Nephron progenitor cell (in vitro differentiated cells): ENCODE measurements at regions not wholly inside any gene's neighbourhood (a gene's known extent, or its start where the extent isn't known, plus 50 kb on each side); places are given as distances from the start of the nearest gene placed in this dataset.

Experiments used
- DNase-seq: peaks from one replicate; pipeline ENCODE4 v3.0.0; 2021
- H3K27ac Mint-ChIP-seq: 2 replicates; pipeline ENCODE4 v1.8.0; 2021; ENCODE audit warnings: mild to moderate bottlenecking, moderate library complexity, mixed read lengths
- H3K27me3 Mint-ChIP-seq: 2 replicates; pipeline ENCODE4 v1.8.0; 2021; ENCODE audit warnings: mild to moderate bottlenecking, low read depth, mixed read lengths; ENCODE audit not compliant: poor library complexity
- H3K36me3 Mint-ChIP-seq: 2 replicates; pipeline ENCODE4 v1.8.0; 2021; ENCODE audit warnings: low read depth, mixed read lengths
- H3K4me1 Mint-ChIP-seq: 2 replicates; pipeline ENCODE4 v1.8.0; 2021; ENCODE audit warnings: mixed read lengths
- H3K4me3 Mint-ChIP-seq: 2 replicates; pipeline ENCODE4 v1.8.0; 2021; ENCODE audit warnings: mild to moderate bottlenecking, moderate library complexity, mixed read lengths
- H3K9me3 Mint-ChIP-seq: 2 replicates; pipeline ENCODE4 v1.8.0; 2021; ENCODE audit warnings: mild to moderate bottlenecking, moderate library complexity, mixed read lengths
- CTCF ChIP-seq: fragments of 200-600 bp; sonication (generic); IDR thresholded peaks from 2 replicates; pipeline ENCODE4 v1.5.0; 2021; ENCODE audit warnings: antibody characterized with exemption

DNA sequence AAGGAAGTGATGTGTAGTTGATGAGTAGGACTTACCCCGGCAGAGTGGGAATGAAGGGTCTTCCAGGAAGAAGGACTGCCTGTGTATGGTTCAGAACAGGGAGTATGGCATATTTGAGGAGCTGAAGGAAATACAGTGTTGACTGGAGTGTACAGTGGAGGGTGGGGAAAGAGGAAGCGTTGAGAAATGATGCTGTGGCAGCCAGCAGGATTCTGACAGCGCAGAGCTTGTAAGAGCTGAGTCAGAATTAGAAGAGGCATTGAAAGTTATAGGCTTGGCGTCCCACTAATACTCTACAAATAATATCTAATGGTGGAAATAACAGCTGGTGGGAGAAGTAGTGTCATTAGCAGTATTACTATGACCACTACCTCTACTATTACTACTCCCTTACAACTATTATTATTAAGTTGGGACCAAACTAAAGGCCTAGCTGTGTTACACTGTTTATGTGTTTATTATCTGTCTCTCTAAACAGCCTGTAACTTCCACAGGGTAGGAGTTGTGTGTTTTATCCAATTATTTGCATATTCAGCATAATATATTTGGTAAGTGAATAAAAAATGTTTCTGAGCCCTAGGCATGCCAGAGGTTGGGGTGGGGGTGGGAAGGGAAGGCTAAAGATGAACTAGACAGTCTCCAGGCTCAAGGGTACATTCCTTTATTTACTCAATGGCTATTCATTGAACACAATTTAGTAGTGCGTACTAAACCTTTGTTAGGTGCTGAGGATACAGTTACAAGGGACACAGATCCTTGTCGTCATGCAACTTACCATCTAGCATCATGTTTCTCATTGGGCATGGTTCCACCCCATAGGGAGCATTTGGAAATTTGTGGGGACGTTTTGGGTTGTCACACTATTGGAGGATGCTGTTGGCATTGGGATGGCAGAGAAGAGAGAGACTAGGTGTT, 428.8 kb upstream of the ONECUT1 start:
- Mint-ChIP-seq H3K4me1 (no peaks in the 10 kb centered on the region), H3K9me3 (no peaks in the 10 kb centered on the region), H3K36me3 (no peaks in the 10 kb centered on the region), H3K27me3 (peaks cover 8% of the 10 kb centered on the region), H3K27ac (no peak overlapping the region), H3K4me3 (no peak overlapping the region)
- DNase-seq, result no peak
- TF ChIP-seq CTCF, result no peak

DNA sequence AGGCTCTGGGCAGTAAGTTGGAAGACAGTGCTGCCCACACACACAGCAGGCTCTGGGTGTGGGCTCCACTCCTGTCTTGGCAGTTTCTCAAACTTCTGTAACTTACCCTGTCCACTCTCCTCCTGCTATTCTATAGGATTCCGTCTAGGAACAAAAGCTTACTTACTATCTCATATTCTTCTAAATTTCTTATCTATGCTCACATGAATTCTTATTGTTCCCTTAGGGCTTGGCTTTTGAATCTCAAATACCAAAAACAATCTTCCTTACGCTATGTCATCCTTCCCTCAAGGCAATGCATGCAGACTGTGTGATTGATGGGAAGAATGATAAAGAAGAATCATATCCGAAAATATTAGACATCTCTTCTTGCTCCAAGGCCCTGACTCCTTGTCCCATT, 425.9 kb upstream of the ONECUT1 start:
- DNase-seq, result no peak

DNA sequence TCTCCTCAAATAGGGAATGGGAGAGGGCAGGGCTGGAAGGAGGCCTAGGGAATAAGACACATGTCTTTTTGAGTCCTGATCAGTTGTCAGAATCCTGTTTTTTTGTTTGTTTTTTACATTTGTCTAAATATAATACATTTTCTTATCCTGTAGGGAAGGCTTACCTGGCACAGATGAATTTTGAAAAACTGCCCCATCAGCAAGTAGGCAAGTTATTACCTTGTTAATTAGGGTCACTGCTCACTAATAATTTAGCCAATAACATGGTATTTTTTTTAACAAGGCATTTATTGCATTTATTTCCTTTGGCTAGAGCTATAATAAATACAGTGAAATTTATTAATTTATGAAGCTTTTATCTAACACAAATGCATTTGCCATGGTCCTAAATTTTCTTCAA, 423.2 kb upstream of the ONECUT1 start:
- no peaks in the 10 kb centered on the region for H3K9me3 Mint-ChIP-seq
- TF ChIP-seq CTCF, result no peak
- H3K4me1 Mint-ChIP-seq, result no peaks in the 10 kb centered on the region
- H3K27me3 Mint-ChIP-seq, result no peaks in the 10 kb centered on the region
- H3K36me3 Mint-ChIP-seq, result no peaks in the 10 kb centered on the region
- H3K4me3 Mint-ChIP-seq, result no peak overlapping the region
- DNase-seq, result no peak
- H3K27ac Mint-ChIP-seq, result no peak overlapping the region

More for the DNA sequence above, 425.9 kb upstream of the ONECUT1 start:
- H3K36me3 Mint-ChIP-seq, result no peaks in the 10 kb centered on the region
- H3K27me3 Mint-ChIP-seq, result no peaks in the 10 kb centered on the region
- no peak overlapping the region for H3K4me3 Mint-ChIP-seq
- H3K9me3 Mint-ChIP-seq, result no peaks in the 10 kb centered on the region
- H3K27ac Mint-ChIP-seq, result no peak overlapping the region
- TF ChIP-seq CTCF, result no peak
- H3K4me1 Mint-ChIP-seq, result no peaks in the 10 kb centered on the region

- no peak for TF ChIP-seq CTCF
- DNase-seq, result no peak
- Mint-ChIP-seq H3K9me3 (no peaks in the 10 kb centered on the region), H3K36me3 (no peaks in the 10 kb centered on the region), H3K27ac (no peak overlapping the region), H3K27me3 (no peaks in the 10 kb centered on the region), H3K4me1 (no peaks in the 10 kb centered on the region), H3K4me3 (no peak overlapping the region)
Measured at GRCh38 chr15:53212785-53213184, 422.6 kb upstream of the ONECUT1 start.

DNA sequence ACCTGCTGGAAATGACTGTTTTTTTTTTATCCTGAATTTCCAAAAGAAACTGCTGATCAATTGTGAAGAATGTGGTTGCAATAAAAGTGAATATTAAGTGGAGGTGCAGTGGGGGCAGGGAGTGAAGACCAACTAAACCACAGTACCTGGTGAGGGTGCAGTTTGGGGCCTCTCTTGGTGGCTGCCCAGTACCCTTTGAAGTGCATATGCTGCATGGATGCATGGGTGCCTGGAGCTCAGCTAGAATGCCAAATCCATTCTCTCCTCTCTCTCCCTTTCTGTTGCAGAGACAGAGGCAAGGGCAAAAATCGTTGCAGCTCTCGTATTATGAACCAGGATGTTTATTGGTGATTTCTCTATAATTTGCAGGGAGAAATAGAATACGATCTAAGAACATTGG, 420.5 kb upstream of the ONECUT1 start:
- no peaks in the 10 kb centered on the region for H3K4me1 Mint-ChIP-seq
- H3K36me3 Mint-ChIP-seq, result no peaks in the 10 kb centered on the region
- H3K27ac Mint-ChIP-seq, result no peak overlapping the region
- no peak for TF ChIP-seq CTCF
- no peak overlapping the region for H3K4me3 Mint-ChIP-seq
- DNase-seq, result no peak
- H3K9me3 Mint-ChIP-seq, result peaks cover 4% of the 10 kb centered on the region
- no peaks in the 10 kb centered on the region for H3K27me3 Mint-ChIP-seq
